ENCODE measurements at regions not wholly inside any gene's neighbourhood (a gene's known extent, or its start where the extent isn't known, plus 50 kb on each side); places are given as distances from the start of the nearest gene placed in this dataset.

- TF ChIP-seq EP300 (IDR thresholded peaks at IDR 0.05) (no peak), POLR2AphosphoS5 (IDR thresholded peaks at IDR 0.05) (no peak), CTCF (IDR thresholded peaks at IDR 0.05) (no peak)
Measured at GRCh38 chr21:26297851-26298250, 127.3 kb upstream of the APP start.
